GM21529 (cell line): ENCODE measurements at regions not wholly inside any gene's neighbourhood (a gene's known extent, or its start where the extent isn't known, plus 50 kb on each side); places are given as distances from the start of the nearest gene placed in this dataset.

ENCODE experiments used
- ATAC-seq: cut with Tn5 transposase; IDR thresholded peaks from one replicate; pipeline ENCODE4 v1.9.1; 2021; ENCODE audit not compliant: unreplicated experiment

- ATAC-seq: peak; percentile 71
These were observed 87.2 kb downstream of the PTTG1 start for GRCh38 chr5:160508780-160509361.

DNA sequence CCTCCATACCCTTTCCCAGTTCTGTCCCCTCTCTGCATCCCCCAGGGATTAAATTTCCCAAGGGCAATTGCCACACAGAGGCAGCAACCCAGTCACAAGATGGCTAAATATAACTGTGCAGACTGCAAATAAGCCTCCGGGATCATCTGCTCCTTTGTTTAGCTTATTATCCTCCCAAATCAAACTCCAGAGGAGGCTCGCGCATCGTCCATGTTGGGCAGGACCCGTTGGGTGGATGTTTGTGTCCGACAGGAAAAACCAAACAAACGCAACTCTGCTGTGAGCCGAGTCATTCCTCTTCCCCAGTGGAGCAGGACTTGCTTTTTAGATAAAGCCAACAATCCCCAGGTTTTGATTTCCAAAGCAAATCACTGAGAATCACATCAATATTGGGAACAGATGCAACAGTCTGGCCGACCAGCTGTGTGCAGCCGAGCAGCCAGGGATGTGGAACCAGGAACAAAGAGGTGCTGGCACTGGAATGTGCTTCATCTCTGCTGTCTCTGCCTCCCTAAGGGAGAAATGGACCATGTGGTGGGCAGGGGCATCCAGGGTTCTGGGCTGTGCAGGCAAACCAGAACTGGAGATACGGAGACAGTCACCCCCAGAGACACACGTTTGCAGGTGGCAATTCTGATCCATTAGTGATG, 89.8 kb downstream of the PTTG1 start:
- no peak for ATAC-seq
